Effector CD4-positive, alpha-beta T cell (primary cell): ENCODE measurements at regions not wholly inside any gene's neighbourhood (a gene's known extent, or its start where the extent isn't known, plus 50 kb on each side); places are given as distances from the start of the nearest gene placed in this dataset.
"Not testable (repeated sequence)": the region's sequence is repeated elsewhere in the genome, so short reads cannot be mapped to it uniquely, and the experiment has no call there.

ENCODE experiments used
- DNase-seq: peaks from one replicate; pipeline ENCODE4 v3.0.0-alpha.2; 2020

- no peak for DNase-seq
These were observed 52.5 kb upstream of the RESF1 start for GRCh38 chr12:31906557-31907301.

- no peak for DNase-seq
These were observed 56.2 kb upstream of the RESF1 start for GRCh38 chr12:31903025-31903424.

GRCh38 chr12:31900271-31900670, 58.9 kb upstream of the RESF1 start:
- DNase-seq, result no peak

- DNase-seq, result no peak
These were observed 60.1 kb upstream of the RESF1 start for GRCh38 chr12:31899109-31899508.

GRCh38 chr12:31897781-31898503, 61.3 kb upstream of the RESF1 start:
- no peak for DNase-seq

GRCh38 chr12:31897092-31897491, 62.1 kb upstream of the RESF1 start:
- DNase-seq, result not testable (repeated sequence)

GRCh38 chr12:31896514-31897039, 62.6 kb upstream of the RESF1 start:
- DNase-seq, result peak; percentile 69

- no peak for DNase-seq
These were observed 63.6 kb upstream of the RESF1 start for GRCh38 chr12:31895449-31896150.

- DNase-seq, result no peak
These were observed 68.6 kb upstream of the RESF1 start for GRCh38 chr12:31890295-31891285.

GRCh38 chr12:31887109-31887811, 72.0 kb upstream of the RESF1 start:
- no peak for DNase-seq

GRCh38 chr12:31882682-31883081, 76.5 kb upstream of the RESF1 start:
- not testable (repeated sequence) for DNase-seq

GRCh38 chr12:31880340-31880739, 78.9 kb upstream of the RESF1 start:
- no peak for DNase-seq

GRCh38 chr12:31877884-31878283, 81.3 kb upstream of the RESF1 start:
- DNase-seq, result no peak

- DNase-seq, result no peak
These were observed 82.4 kb upstream of the RESF1 start for GRCh38 chr12:31876568-31877424.

- DNase-seq, result no peak
These were observed 83.6 kb upstream of the RESF1 start for GRCh38 chr12:31875609-31875964.

GRCh38 chr12:31874961-31875608, 84.1 kb upstream of the RESF1 start:
- DNase-seq, result peak; percentile 50

- DNase-seq, result no peak
These were observed 86.2 kb upstream of the RESF1 start for GRCh38 chr12:31872831-31873604.

- DNase-seq, result no peak
These were observed 89.2 kb upstream of the RESF1 start for GRCh38 chr12:31869972-31870371.

GRCh38 chr12:31868965-31869364, 90.2 kb upstream of the RESF1 start:
- DNase-seq, result no peak
